K562 (cell line): ENCODE measurements at regions not wholly inside any gene's neighbourhood (a gene's known extent, or its start where the extent isn't known, plus 50 kb on each side); places are given as distances from the start of the nearest gene placed in this dataset.

Experiments
- ATAC-seq: fragments of 200-7000 bp; cut with Tn5 transposase; 3 replicates; pipeline ENCODE4 v1.9.1; 2020; ENCODE audit warnings: moderate library complexity
- BruUV-seq: library from RNA; stranded (reverse); fragments of 400-500 nt; replicated peaks from 2 replicates; lab custom pipeline; 2021; lab: Mats Ljungman, UMichigan
- CTCF ChIA-PET: fragments of 300-600 bp; formaldehyde crosslinking; extraction: SDS; loops from one replicate; lab custom pipeline; 2021; ENCODE audit warnings: low intra/inter-chr PET ratio; lab: Yijun Ruan, JAX
- POLR2A ChIA-PET: fragments of 300-600, 350-650 bp; sonication (Branson Sonifier 250); formaldehyde crosslinking; extraction: SDS; loops from one replicate; lab custom pipeline; 2021; ENCODE audit warnings: antibody characterized with exemption, inconsistent platforms; lab: Yijun Ruan, JAX
- DNase-seq, 4 experiments: peaks; one replicate each; pipeline versions ENCODE4 v3.0.0 to v3.0.0-alpha.2; 2011 to 2018; ENCODE audit warnings: low spot score in 3 of 4, mixed read lengths in 3 of 4; ENCODE audit errors: extremely low read depth in 1 of 4
- FAIRE-seq: peaks from 2 replicates; lab custom pipeline; 2011; peaks lifted over from hg19 to GRCh38; lab: Jason Lieb, UNC
- H2AFZ ChIP-seq: 2 replicates; pipeline ENCODE4 v1.6.0; 2011; ENCODE audit warnings: low read depth, low read length, control low read depth, inconsistent platforms
- H3K27ac ChIP-seq: fragments of 200-600 bp; 3 replicates; pipeline ENCODE4 v1.8.0; 2011; ENCODE audit warnings: low read depth, mild to moderate bottlenecking, control low read depth, inconsistent platforms, low read length, moderate library complexity, mixed read lengths; ENCODE audit errors: extremely low read depth
- H3K27me3 ChIP-seq, 2 experiments: fragments of 300-600 bp in 1 of 2; 2 replicates in 1 of 2; 3 replicates in 1 of 2; pipeline versions ENCODE4 v1.6.0 to v1.8.0; 2011; ENCODE audit warnings: inconsistent platforms in 2 of 2, low read length in 2 of 2, mild to moderate bottlenecking in 1 of 2, mixed read lengths in 1 of 2, moderate library complexity in 1 of 2; ENCODE audit not compliant: control insufficient read depth in 2 of 2, insufficient read depth in 2 of 2
- H3K36me3 ChIP-seq: fragments of 300-600 bp; 3 replicates; pipeline ENCODE4 v1.8.0; 2011; ENCODE audit warnings: mild to moderate bottlenecking, low read length, inconsistent platforms; ENCODE audit not compliant: control insufficient read depth, insufficient read depth
- H3K4me1 ChIP-seq, 2 experiments: fragments of 200-600 bp in 1 of 2; replicated peaks in 1 of 2; 2 replicates in 1 of 2; 3 replicates in 1 of 2; pipeline versions ENCODE4 v1.5.1 to v1.8.0; 2011; ENCODE audit warnings: inconsistent platforms in 2 of 2, low read length in 2 of 2, mild to moderate bottlenecking in 1 of 2, mixed read lengths in 1 of 2, moderate library complexity in 1 of 2; ENCODE audit not compliant: control insufficient read depth in 2 of 2, insufficient read depth in 2 of 2
- H3K4me2 ChIP-seq: 2 replicates; pipeline ENCODE4 v1.6.1; 2011; ENCODE audit warnings: low read length, control low read depth, inconsistent platforms, mixed read lengths; ENCODE audit not compliant: insufficient read depth
- H3K4me3 ChIP-seq: fragments of 200-600 bp; sonication (generic), shearing (Covaris generic); 2 replicates; pipeline ENCODE4 v1.5.1; 2016; ENCODE audit warnings: control low read depth, inconsistent platforms
- H3K79me2 ChIP-seq: fragments of 200-600 bp; 3 replicates; pipeline ENCODE4 v1.8.0; 2011; ENCODE audit warnings: low read length, inconsistent platforms; ENCODE audit not compliant: control insufficient read depth, insufficient read depth
- H3K9ac ChIP-seq, 2 experiments: 2 replicates each; pipeline versions ENCODE4 v1.6.0 to v1.6.1; 2011; ENCODE audit warnings: low read depth in 2 of 2, low read length in 2 of 2, control low read depth in 1 of 2, inconsistent platforms in 1 of 2, mild to moderate bottlenecking in 1 of 2, mixed read lengths in 1 of 2; ENCODE audit not compliant: insufficient read depth in 1 of 2
- H3K9me1 ChIP-seq: one replicate; pipeline ENCODE4 v1.6.0; 2011; ENCODE audit warnings: inconsistent platforms, mild to moderate bottlenecking, low read length, moderate library complexity; ENCODE audit not compliant: control insufficient read depth, insufficient read depth
- H3K9me3 ChIP-seq: replicated peaks from 2 replicates; pipeline ENCODE4 v1.5.1; 2011; ENCODE audit warnings: low read depth, low read length, inconsistent platforms; ENCODE audit not compliant: control insufficient read depth, insufficient read depth
- H4K20me1 ChIP-seq: replicated peaks from 2 replicates; pipeline ENCODE4 v1.6.1; 2011; ENCODE audit warnings: low read length, inconsistent platforms, mixed read lengths; ENCODE audit not compliant: control insufficient read depth, insufficient read depth
- ARNT ChIP-seq, 2 experiments: fragments of 450-650 bp; IDR thresholded peaks; 2 replicates each; pipeline ENCODE4 v1.6.1; 2016; ENCODE audit warnings: mild to moderate bottlenecking in 1 of 2
- BRCA1 ChIP-seq, 2 experiments: fragments of 450-650 bp in 1 of 2; sonication (generic) in 1 of 2; formaldehyde crosslinking in 1 of 2; IDR thresholded peaks; 2 replicates each; pipeline versions ENCODE4 v1.5.0 to v1.6.1; 2017 to 2020; ENCODE audit warnings: mild to moderate bottlenecking in 1 of 2, missing genetic modification reagents in 1 of 2
- BRD9 ChIP-seq: fragments of 450-650 bp; IDR thresholded peaks from 2 replicates; pipeline ENCODE4 v1.6.1; 2018; ENCODE audit warnings: low read depth; ENCODE audit not compliant: partially characterized antibody
- CBX5 ChIP-seq: IDR thresholded peaks from 2 replicates; pipeline ENCODE4 v1.6.1; 2014; ENCODE audit warnings: low read depth, borderline replicate concordance
- HCFC1 ChIP-seq: IDR thresholded peaks from 2 replicates; pipeline ENCODE4 v1.6.1; 2012; ENCODE audit warnings: low read depth, low read length, improper control_type of control experiment
- HDAC2 ChIP-seq: fragments of 450-650 bp; IDR thresholded peaks from 2 replicates; pipeline ENCODE4 v1.6.1; 2016; ENCODE audit warnings: mild to moderate bottlenecking
- LARP7 ChIP-seq: fragments of 450-650 bp; IDR thresholded peaks from 2 replicates; pipeline ENCODE4 v1.6.1; 2016
- NFIC ChIP-seq: fragments of 450-650 bp; IDR thresholded peaks from 2 replicates; pipeline ENCODE4 v1.6.1; 2017; ENCODE audit warnings: mild to moderate bottlenecking, inconsistent platforms
- NR2F6 ChIP-seq: fragments of 450-650 bp; formaldehyde crosslinking; IDR thresholded peaks from 2 replicates; pipeline ENCODE4 v1.4.0; 2020; ENCODE audit warnings: mild to moderate bottlenecking
- SRSF7 ChIP-seq: fragments of 200-400 bp; formaldehyde crosslinking; optimal IDR thresholded peaks from 2 replicates; pipeline ENCODE3; 2017; ENCODE audit warnings: mild to moderate bottlenecking, low read depth, low read length
- STAT5A ChIP-seq: IDR thresholded peaks from 2 replicates; pipeline ENCODE4 v1.6.1; 2012; ENCODE audit warnings: low read length, inconsistent platforms, borderline replicate concordance
- TCF7 ChIP-seq: sonication (generic); IDR thresholded peaks from 2 replicates; pipeline ENCODE4 v1.6.1; 2016; ENCODE audit warnings: antibody characterized with exemption, borderline replicate concordance
- ZFP30 ChIP-seq: fragments of 250-450 bp; sonication (Bioruptor Pico); IDR thresholded peaks from 2 replicates; pipeline ENCODE4 v1.8.0; 2022; ENCODE audit warnings: moderate library complexity, mild to moderate bottlenecking, inconsistent platforms, borderline replicate concordance
- ZFP91 ChIP-seq: sonication (generic); formaldehyde crosslinking; IDR thresholded peaks from 2 replicates; pipeline ENCODE4 v1.8.0; 2022; ENCODE audit warnings: mild to moderate bottlenecking, missing genetic modification reagents
- ZNF408 ChIP-seq: fragments of 250-450 bp; sonication (Bioruptor Pico); IDR thresholded peaks from 2 replicates; pipeline ENCODE4 v1.4.0; 2020; ENCODE audit warnings: low read depth, mild to moderate bottlenecking, moderate library complexity
- WGBS: fragments of 100-300 bp; shearing (Covaris generic); methylation state at CpG from one replicate; pipeline ENCODE4 v1.1.6; 2016; ENCODE audit warnings: low coverage, mixed read lengths; ENCODE audit not compliant: insufficient coverage; ENCODE audit errors: missing lambda C conversion rate; 5-methylcytosine and 5-hydroxymethylcytosine counted together
- in situ Hi-C: fragments of 300-500 bp; cut with MboI; formaldehyde crosslinking; loops from 4 replicates; pipeline ENCODE4 v1.15.0; 2018; ENCODE audit warnings: inconsistent platforms, mixed read lengths
- intact Hi-C: fragments of 100-400 bp; cut with micrococcal nuclease; formaldehyde crosslinking; loops from 2 replicates; pipeline ENCODE4 v1.14.2; 2022

- H3K4me2 ChIP-seq = no peak overlapping the region
- POLR2A ChIA-PET = no interaction called here
- H3K79me2 ChIP-seq = no peaks in the 10 kb centered on the region
- H3K27me3 ChIP-seq = no peaks in the 10 kb centered on the region
- in situ Hi-C loops = no loop called here
- no peaks in the 10 kb centered on the region for H4K20me1 ChIP-seq
- H3K36me3 ChIP-seq = no peaks in the 10 kb centered on the region
- H3K4me3 ChIP-seq = no peak overlapping the region
- DNase-seq (no peak), ATAC-seq (no peak), FAIRE-seq (no peak)
- CTCF ChIA-PET = no interaction called here
- no peaks in the 10 kb centered on the region for H3K9me3 ChIP-seq
- WGBS = 0% methylated on average over 4 of the region's 4 CpGs
- intact Hi-C loops = no loop called here
- no peak overlapping the region for H3K27ac ChIP-seq
- H3K9me1 ChIP-seq = no peaks in the 10 kb centered on the region
- TF ChIP-seq BRD9 (no peak), TCF7 (no peak), ZNF408 (CRISPR knock-in tag) (no peak), SRSF7 (no peak), NFIC (no peak), HDAC2 (no peak), HCFC1 (no peak), BRCA1 (IDR thresholded peaks at IDR 0.05) (no peak), BRCA1 (CRISPR knock-in tag; IDR thresholded peaks at IDR 0.05) (no peak), CBX5 (no peak), ZFP30 (no peak), NR2F6 (CRISPR knock-in tag) (no peak), LARP7 (no peak), ZFP91 (CRISPR knock-in tag) (no peak), ARNT (IDR thresholded peaks at IDR 0.05) (no peak), STAT5A (no peak)
- H3K9ac ChIP-seq = no peak overlapping the region
- BruUV-seq = no TSS peak
- H3K4me1 ChIP-seq = no peaks in the 10 kb centered on the region
- no peak overlapping the region for H2AFZ ChIP-seq
Observed at GRCh38 chr13:65064967-65065366, 2165.2 kb downstream of the PCDH9 start.
